ENCODE measurements at regions not wholly inside any gene's neighbourhood (a gene's known extent, or its start where the extent isn't known, plus 50 kb on each side); places are given as distances from the start of the nearest gene placed in this dataset.

- DNase-seq (ENCODE audit: low read depth in 2 of 3, low spot score in 2 of 3): peak in 1 of 3 donors; percentile 4
Observed at GRCh38 chrX:37287741-37288444, 61.3 kb upstream of the PRRG1 start.

- DNase-seq (ENCODE audit: low read depth in 2 of 3, low spot score in 2 of 3): no peak
Observed at GRCh38 chrX:37291924-37292323, 57.2 kb upstream of the PRRG1 start.
